Smooth muscle cell (in vitro differentiated cells): ENCODE measurements at regions not wholly inside any gene's neighbourhood (a gene's known extent, or its start where the extent isn't known, plus 50 kb on each side); places are given as distances from the start of the nearest gene placed in this dataset.

ENCODE experiments used
- DNase-seq: peaks from one replicate; lab custom pipeline; 2025; ENCODE audit not compliant: unreplicated experiment; lab: John Stamatoyannopoulos, UW
- H2AFZ ChIP-seq: fragments of 200-600 bp; sonication (generic); 2 replicates; pipeline ENCODE4 v1.6.0; 2016; ENCODE audit warnings: antibody characterized with exemption, low read depth, mild to moderate bottlenecking
- H3F3A ChIP-seq: fragments of 200-600 bp; sonication (generic); 2 replicates; pipeline ENCODE4 v1.6.0; 2017; ENCODE audit warnings: antibody characterized with exemption, low read depth
- H3K27ac ChIP-seq: fragments of 200-600 bp; sonication (generic); 2 replicates; pipeline ENCODE4 v1.5.1; 2016; ENCODE audit warnings: low read depth, mild to moderate bottlenecking
- H3K27me3 ChIP-seq: fragments of 200-600 bp; sonication (generic); 2 replicates; pipeline ENCODE4 v1.6.1; 2016; ENCODE audit warnings: low read depth, mild to moderate bottlenecking
- H3K36me3 ChIP-seq: fragments of 200-600 bp; sonication (generic); 2 replicates; pipeline ENCODE4 v1.5.1; 2016; ENCODE audit warnings: low read depth
- H3K4me1 ChIP-seq: fragments of 200-600 bp; sonication (generic); 2 replicates; pipeline ENCODE4 v1.5.1; 2016; ENCODE audit warnings: low read depth
- H3K4me2 ChIP-seq: fragments of 200-600 bp; sonication (generic); 2 replicates; pipeline ENCODE4 v1.6.0; 2016; ENCODE audit warnings: mild to moderate bottlenecking
- H3K4me3 ChIP-seq: fragments of 200-600 bp; sonication (generic); 2 replicates; pipeline ENCODE4 v1.5.1; 2016; ENCODE audit warnings: mild to moderate bottlenecking
- H3K79me2 ChIP-seq: fragments of 200-600 bp; sonication (generic); 2 replicates; pipeline ENCODE4 v1.6.0; 2016; ENCODE audit warnings: low read depth, mild to moderate bottlenecking
- H3K9ac ChIP-seq: fragments of 200-600 bp; sonication (generic); 2 replicates; pipeline ENCODE4 v1.6.0; 2016; ENCODE audit warnings: low read depth
- H3K9me3 ChIP-seq: fragments of 200-600 bp; sonication (generic); replicated peaks from 2 replicates; pipeline ENCODE4 v1.5.1; 2016; ENCODE audit warnings: low read depth
- H4K20me1 ChIP-seq: fragments of 200-600 bp; sonication (generic); 2 replicates; pipeline ENCODE4 v1.6.0; 2016; ENCODE audit warnings: low read depth
- CTCF ChIP-seq: fragments of 200-600 bp; sonication (generic); IDR thresholded peaks from 2 replicates; pipeline ENCODE4 v1.5.1; 2017; ENCODE audit warnings: borderline replicate concordance, mild to moderate bottlenecking, antibody characterized with exemption; ENCODE audit not compliant: insufficient read depth, poor library complexity, severe bottlenecking
- WGBS: methylation state at CpG from one replicate; pipeline ENCODE4 v1.1.7; 2016; ENCODE audit warnings: low lambda C conversion rate; 5-methylcytosine and 5-hydroxymethylcytosine counted together

GRCh38 chr1:182193908-182194550 lies 132.5 kb upstream of the ZNF648 start:
- Histone ChIP-seq H3K27ac (no peak overlapping the region), H3K9ac (no peak overlapping the region), H2AFZ (no peak overlapping the region), H3K4me1 (peaks cover 5% of the 10 kb centered on the region), H3K27me3 (no peaks in the 10 kb centered on the region), H3K4me3 (no peak overlapping the region), H4K20me1 (no peaks in the 10 kb centered on the region), H3K4me2 (no peak overlapping the region), H3F3A (peaks cover 6% of the 10 kb centered on the region), H3K9me3 (no peaks in the 10 kb centered on the region), H3K79me2 (no peaks in the 10 kb centered on the region), H3K36me3 (no peaks in the 10 kb centered on the region)
- no peak for TF ChIP-seq CTCF
- WGBS: 72% methylated on average over 4 of the region's 4 CpGs
- DNase-seq: no peak

- H3K9ac ChIP-seq: no peak overlapping the region
- no peaks in the 10 kb centered on the region for H3K9me3 ChIP-seq
- H3K4me1 ChIP-seq: peaks cover 5% of the 10 kb centered on the region
- no peaks in the 10 kb centered on the region for H3K79me2 ChIP-seq
- no peaks in the 10 kb centered on the region for H3K27me3 ChIP-seq
- no peak for TF ChIP-seq CTCF
- no peak overlapping the region for H3K27ac ChIP-seq
- no peak overlapping the region for H2AFZ ChIP-seq
- no peak for DNase-seq
- peaks cover 1% of the 10 kb centered on the region for H3F3A ChIP-seq
- H3K4me2 ChIP-seq: no peak overlapping the region
- no peaks in the 10 kb centered on the region for H3K36me3 ChIP-seq
- no peak overlapping the region for H3K4me3 ChIP-seq
- 97% methylated on average over 4 of the region's 4 CpGs for WGBS
- no peaks in the 10 kb centered on the region for H4K20me1 ChIP-seq
Measured at GRCh38 chr1:182192966-182193365, 131.5 kb upstream of the ZNF648 start.

GRCh38 chr1:182192215-182192614 lies 130.7 kb upstream of the ZNF648 start:
- no peak for TF ChIP-seq CTCF
- no peak overlapping the region for H3K27ac ChIP-seq
- no peak for DNase-seq
- H3K9me3 ChIP-seq: no peaks in the 10 kb centered on the region
- no peaks in the 10 kb centered on the region for H3K79me2 ChIP-seq
- 93% methylated on average over 3 of the region's 3 CpGs for WGBS
- H3K4me3 ChIP-seq: no peak overlapping the region
- H3K4me2 ChIP-seq: no peak overlapping the region
- H3F3A ChIP-seq: no peaks in the 10 kb centered on the region
- H2AFZ ChIP-seq: no peak overlapping the region
- H3K9ac ChIP-seq: no peak overlapping the region
- H3K27me3 ChIP-seq: no peaks in the 10 kb centered on the region
- H4K20me1 ChIP-seq: no peaks in the 10 kb centered on the region
- H3K4me1 ChIP-seq: peaks cover 5% of the 10 kb centered on the region
- H3K36me3 ChIP-seq: no peaks in the 10 kb centered on the region
